A172 (cell line): ENCODE measurements at regions not wholly inside any gene's neighbourhood (a gene's known extent, or its start where the extent isn't known, plus 50 kb on each side); places are given as distances from the start of the nearest gene placed in this dataset.
A peak's percentile ranks its signal among the peaks of the same experiment; 100 is the strongest.

Experiments
- DNase-seq: peaks from one replicate; pipeline ENCODE4 v3.0.0-alpha.2; 2015; ENCODE audit warnings: low spot score

DNA sequence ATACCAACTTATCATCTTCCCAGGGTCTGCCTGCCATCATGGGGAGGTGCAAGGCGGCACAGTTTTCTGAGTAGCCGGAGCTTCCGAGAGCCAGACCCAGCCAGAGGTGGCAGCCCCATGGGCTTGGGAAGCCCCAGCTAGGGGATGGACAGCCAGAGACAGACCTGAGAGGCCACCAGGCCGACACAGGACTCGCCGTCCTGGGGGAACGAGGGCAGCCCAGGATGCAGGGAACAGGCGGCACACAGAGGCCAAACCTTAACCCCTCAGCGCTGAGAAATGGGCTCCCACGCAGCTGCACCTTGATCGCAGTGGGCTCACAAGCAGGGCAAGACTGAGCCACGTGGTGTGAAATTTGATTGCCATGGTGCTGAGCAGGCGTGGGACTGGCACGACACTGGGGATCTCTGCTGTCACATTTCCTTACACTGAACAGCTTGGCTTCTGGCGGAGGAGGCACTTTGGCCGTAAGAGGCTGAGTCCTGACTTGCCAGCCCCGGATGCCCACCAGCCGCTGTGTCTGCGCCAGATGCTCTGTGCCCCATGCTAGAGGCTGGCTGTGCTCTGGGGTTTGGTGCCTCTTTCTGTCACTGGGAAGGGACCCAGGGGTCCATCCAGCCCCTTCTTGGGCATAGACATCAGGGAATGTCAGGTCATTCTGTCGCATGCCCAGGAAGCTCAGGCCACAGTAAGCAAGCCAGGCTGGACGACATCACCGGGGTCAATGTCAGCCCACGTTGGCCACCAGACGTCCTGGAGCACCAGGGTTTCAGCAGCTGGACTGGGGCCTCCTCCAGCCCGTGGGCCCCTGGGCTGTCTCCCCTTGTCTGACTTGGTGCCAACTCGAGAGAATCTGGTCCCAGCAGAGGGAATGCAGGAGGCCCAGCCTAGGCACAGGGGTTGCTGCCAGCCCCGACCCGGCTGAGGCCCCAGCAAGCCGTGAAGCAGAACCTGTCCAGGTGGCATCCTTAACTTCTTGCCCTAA is 312.1 kb upstream of the MYT1L start:
- DNase-seq = no peak

DNA sequence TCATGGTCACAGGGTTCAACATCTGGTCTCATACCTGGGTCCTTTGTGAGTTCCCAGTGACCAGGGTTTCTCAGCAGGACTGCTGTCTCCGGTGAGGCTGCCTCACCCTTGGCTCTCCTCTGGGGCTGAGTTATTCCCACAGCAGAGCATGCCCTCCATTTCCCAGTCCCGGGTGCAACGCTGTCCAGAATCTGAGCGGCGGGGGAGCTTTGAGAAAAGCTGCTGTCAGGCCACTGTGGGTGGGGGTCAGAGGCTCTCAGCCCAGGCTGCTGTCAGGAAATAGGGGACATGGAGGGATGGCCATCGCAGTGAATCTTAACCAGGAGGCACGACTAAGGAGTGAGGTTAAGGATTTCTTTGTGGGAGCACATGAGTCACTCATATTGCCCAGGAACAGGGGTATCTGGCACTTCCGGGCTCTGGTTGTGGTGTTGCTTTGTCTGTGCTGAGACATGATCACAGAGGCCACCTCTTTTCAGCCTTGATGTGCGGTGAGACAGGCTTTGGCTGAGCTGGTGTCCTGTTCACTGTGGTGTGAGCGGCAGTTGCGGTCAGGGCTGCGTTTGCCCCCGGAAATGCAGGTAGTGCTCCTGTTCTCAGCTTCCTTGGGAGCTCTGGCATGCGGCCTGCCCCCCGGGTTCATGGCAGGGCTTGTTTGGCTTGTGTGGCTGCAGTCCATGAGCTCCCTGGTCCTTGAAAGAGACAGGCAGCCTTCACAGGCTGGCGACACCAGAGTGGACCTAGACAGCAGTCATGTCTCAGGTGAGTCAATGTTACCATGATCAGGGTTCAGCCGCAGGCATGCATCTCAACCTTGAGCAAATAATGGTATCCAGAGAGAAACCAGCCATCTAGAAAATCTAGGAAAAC is 310.7 kb upstream of the MYT1L start:
- no peak for DNase-seq

DNA sequence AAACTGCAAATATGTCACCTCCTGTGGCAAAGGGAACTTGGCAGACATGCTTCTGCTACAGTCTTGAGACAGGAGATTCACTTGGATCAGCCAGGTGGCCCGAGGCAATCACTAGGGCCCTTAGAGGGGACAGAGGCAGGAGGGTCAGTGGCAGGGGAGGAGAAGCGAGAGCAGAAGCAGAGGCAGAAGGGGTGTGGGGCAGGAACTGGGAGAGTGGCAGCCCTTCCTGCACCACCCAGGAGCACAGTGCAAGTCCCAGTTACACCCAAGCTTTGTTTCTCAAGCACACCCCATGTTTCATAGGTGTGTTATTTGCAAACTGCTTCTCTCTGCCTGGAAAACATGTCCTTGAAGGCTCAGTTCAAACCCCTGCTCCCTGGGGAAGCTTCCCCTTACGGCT is 309.7 kb upstream of the MYT1L start:
- no peak for DNase-seq

DNA sequence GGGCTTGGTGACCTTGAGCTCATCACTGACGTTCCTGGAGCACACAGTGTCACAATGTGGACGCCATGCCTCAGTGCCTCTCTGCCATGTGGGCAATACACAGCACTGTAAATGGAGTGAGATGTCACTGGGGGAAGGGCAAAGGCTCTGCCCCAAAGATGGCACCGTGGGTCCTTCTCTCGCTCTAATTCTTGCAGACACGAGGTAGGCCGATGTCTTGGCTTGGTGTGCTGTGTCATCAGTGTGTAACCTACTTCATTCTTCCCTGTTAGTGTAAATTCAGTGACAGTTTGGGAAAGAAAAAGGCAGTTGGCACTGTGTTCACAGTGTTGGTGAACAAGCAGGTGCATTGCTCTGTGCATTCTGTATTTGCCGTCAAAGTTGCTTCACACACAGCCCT is 309.3 kb upstream of the MYT1L start:
- no peak for DNase-seq

DNA sequence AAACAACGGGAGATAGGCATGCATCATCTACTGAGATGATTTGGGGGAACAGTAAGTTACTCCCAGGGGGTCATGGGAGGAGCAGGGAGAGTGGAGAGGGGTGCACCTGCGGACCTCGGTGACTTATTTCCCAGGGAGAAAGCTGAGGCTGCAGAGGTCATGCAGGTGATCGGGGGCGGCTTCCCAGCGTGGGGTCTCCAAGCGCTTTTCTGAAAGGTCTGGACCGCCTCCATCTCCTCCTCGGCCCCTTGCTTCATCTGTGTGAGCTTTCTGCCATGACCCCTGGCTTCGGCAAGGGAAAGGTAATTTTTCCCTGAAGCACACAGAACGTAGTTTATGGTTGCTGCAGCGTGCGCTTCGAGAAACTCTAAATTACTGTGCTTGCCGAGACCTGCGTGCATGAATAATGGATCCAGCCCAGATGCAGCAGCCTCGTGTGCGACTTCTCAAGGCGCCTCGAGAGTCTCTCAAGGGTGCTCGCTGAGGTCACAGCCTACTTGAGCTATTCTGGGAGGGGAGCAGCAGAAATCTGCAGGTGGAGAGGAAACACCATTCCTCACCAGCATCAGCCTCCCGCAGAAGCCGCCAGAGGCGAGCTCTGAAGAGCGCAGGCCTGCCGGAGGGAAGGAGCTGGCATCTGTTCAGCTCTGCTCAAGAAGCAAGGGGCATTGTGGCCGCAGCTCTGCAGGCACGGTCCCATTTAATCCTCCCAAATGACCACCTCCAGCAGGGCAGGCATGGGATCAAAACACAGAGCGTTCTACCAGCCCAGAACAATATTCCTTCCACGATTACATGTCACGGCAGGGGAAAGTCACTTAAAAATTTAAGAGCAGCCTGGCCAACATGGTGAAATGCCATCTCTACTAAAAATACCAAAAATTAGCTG is 308.4 kb upstream of the MYT1L start:
- DNase-seq = no peak

DNA sequence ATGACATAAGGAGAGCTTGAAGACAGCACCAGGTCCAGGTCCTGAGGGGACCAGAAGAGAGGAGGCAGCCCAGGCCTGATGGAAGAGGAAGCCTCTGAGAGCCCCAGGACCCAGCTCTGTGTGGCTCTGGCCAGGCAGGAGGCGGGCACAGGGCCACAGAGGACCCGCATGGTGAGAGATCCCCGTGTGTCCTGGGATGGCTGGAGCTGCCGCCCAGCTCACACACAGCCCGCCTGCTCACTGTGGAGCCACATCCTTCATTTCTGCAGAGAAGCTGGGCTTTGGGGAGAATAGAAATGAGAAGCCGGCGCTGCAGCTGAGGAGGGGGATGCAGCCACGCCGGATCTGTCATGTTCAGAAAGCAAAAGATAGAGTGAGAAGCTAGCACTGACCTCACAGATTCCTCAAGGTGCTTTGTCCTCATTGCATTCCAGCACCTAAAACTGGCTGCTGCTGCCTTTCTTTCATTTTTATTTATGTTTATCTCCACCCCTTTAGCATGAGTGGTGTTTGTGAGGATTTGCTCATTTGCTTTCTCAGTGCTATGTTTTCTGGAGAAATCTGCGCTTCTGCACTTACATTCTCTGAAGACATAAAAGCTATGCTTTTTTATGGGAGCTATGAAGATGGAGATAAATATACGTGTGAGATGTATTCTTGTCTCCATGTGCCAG is 307.6 kb upstream of the MYT1L start:
- DNase-seq = no peak

DNA sequence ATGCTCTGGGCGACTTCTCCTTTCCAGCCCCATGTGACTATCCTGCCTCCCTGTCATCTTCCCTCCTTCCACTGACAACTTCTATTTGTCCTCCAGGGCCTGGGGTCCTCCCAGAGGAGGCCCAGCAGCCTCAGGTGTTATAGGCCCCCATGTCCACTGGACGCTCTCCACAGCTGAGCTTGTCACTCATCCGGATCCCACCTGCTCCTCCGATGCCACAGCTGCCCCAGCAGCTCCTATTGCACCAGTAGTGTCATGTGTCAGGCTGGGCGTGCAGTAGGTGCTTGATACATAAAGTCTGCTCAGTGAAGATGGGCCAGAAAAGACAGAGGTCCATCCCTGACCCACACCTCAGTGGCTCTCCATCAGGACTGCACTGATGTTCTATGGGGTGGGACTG is 305.7 kb upstream of the MYT1L start:
- DNase-seq = no peak

DNA sequence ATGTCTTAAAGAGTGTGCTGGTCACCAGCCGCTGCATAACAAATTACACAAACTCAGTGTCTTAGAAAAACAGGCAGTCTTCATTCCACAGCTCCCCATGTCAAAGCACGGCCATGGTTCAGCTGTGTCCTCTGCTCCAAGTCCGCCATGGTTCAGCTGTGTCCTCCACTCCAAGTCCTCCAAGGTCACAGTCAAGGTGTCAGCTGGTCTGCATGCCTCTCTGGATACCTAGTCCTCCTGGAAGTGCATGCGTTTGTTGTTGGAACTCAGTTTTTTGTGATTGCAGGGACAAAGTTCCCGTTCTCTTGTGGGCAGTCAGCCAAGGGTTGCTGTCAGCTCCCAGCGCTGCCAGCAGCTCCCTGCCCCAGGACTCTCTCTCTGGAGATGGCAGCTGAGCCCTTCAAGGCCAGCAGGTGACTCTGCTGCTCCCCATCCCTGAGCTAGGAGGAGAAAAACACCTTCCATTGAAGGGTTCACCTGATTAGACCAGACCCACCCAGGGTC is 304.0 kb upstream of the MYT1L start:
- DNase-seq = no peak

DNA sequence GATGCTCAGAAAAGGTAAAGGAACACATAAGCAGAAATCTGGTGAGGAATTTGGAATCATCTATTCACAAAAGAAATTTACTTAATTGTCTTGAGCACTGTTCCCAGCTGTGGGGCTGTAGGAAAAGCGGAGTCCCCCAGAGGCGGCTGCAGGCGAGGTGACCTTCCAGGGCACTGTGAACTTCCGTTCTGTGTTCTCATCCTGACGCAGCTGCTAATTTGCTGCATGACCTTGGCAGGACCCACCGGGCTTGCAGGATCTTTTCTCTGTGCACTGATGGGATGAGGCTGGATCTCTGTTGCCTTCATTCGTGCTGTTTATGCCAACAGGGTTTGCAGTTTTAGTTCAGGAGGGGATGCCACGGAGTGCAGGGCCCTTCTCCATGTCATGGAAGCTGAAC is 301.9 kb upstream of the MYT1L start:
- DNase-seq = no peak

DNA sequence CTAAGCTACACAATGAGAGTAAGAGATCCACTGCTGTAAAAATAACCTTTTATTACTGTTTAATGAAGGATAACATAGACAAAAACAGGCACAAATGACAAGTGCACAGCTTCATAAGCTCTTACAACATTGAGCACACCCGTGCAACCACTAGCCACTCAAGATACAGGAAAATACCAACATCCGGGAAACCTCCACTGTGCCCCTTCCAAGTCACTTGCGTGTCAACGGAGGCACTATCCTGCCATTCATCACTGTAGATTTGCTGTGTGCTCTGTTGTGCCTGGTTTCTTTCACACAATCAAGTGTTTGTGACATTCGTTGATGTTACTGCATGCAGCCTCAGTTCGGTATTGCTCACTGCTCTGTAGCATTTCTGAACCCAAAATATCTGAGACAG is 292.9 kb upstream of the MYT1L start:
- no peak for DNase-seq

DNA sequence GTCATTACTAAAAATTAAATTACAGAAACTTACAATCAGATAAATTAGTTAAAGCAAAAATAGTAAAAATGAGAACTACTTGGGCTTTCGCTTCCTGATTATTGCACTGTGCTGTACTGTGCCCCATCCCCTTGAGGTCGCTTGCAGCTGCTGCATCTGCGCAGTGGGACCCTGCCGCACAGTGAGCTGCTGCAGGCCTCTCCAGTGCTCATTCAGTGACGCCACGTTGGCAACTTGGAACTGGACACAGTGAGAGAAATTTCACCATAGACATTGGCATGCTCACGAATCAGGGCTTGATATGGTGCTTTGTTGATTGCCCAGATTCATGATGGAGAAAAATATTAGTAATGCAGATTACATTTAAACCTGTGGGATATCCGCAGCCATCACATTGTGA is 290.8 kb upstream of the MYT1L start:
- DNase-seq = no peak

DNA sequence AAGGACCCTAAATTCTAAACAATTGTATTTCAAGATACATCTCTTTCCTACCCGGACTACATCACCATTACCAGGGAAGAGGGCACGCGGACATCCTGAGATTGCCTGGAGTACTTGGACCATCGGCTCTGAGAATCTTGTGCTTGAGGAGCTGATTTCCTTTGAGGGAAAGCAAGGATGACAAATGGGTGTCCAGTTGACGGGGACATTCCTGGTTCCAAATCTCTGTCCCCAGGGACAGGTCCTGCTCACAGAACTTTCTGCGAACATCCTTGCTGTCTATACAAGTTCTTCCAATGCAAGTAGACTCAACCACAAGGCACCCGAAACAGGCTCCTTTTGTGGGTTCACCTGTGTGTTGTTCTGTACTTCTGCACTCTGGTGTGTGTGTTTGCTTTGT is 289.5 kb upstream of the MYT1L start:
- no peak for DNase-seq

DNA sequence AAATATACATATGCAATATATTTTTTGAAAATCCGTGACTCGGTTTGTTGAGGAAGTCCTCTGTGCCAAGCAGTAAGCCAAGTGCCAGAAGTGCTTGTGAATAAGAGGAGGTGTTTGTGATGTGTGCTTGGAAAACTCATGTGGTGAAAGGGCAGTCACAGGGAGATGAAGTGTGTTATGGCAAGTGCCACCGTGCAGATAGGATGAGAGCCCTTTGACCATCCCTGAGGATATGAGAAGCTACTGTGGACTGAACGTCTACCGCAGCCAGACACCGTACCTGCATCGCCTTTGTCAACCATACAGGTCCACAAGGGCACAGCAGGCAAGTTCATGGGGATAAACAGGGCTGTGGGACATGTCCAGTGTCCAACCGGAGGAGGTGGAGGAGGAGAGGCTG is 288.9 kb upstream of the MYT1L start:
- no peak for DNase-seq

DNA sequence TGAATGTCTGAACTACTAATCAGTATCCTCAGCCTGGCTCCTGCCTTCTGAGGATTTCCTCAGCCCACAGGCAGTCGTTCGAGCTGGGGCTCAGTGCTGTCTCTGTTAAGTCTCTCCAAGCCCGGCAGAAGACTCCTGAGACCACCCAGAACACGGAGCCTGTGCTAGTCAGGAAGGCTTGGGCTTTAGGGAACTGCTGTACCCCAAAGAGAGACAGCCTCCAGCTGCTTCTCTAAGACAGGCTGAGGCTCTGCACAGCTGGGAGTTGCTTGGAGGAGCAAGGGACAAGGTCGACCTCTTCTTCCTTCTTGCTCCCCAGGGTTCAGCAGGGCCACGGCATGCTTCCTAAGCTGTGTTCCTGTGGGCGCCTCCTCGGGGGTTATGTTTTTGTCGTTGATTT is 283.4 kb upstream of the MYT1L start:
- DNase-seq = no peak

DNA sequence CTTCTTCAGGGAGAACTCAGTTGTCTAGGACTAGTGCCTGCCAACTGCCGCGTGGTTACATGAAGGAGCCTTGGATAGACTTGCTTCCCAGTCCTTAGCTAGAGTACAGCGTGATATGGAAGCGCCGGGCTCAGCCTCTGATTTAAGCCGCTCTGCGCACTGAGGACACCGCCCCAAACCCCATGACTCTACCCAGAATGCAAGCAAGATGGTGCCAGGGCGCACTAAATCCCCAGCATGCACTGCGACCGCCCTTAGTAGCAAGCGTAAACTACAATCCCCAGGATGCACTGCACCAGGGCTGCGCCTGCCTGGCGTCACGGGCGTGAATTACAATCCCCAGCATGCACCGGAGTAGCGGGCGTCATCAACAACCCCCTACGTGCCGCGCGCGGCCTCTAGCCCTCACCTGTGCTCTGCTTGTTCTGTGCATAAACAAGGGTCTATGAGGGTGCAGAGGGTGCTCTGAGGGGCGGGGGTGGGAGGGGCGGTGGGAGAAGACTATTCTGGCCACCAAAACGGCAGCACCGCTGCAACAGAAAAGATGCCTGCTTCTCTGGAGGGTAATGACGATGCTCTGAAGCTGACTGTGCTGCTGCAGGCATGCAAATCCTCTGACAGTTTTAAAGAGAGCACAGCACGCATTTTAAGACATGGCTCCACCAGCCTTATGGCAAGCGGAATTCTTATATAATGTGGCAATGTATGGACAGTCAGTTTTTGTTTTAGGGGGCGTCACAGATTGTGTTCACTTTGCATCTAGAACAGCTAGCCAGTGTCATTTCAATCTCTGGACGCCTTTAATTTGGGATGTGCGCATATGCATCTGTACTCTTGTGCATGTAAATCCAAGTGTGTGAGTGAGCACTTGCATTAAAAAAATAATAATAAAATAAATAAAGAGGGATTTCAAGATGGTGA is 282.5 kb upstream of the MYT1L start:
- DNase-seq = peak; percentile 98

DNA sequence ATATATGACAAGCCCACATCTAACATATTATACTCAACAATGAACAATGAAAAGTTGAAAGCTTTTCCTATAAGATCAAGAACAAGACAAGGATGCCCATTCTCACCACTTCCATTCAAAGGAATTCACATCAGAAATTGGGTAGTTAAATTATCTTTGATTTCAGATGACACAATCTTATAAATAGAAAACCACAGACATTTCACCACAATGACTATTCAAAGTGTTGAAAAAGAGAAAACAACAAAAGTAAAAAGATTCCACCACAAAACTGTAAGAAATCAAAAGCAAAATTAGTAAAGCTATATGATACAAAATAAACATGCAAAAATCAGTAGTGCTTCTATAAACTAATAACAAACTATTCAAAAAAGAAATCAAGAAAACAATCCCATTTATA is 279.7 kb upstream of the MYT1L start:
- DNase-seq = no peak

DNA sequence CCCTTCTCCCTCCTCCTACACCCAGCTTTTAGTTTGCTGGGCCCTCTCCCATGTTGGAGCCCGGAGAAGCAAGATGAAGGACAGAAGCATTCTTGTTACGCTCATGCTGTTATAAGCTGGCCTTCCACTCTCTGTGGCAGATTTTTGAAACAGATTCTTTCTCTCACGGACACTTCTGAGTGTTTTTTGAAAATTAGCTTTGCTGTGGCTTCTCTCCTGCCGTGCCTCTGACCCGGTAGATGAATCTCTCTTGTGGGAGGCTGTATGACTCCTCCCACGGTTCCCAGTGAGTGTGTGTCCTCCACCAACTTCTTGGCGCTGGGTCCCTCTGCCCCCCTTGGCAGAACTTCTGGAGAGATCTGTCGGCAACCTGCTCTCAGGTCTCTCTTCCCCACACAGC is 269.3 kb upstream of the MYT1L start:
- DNase-seq = no peak

DNA sequence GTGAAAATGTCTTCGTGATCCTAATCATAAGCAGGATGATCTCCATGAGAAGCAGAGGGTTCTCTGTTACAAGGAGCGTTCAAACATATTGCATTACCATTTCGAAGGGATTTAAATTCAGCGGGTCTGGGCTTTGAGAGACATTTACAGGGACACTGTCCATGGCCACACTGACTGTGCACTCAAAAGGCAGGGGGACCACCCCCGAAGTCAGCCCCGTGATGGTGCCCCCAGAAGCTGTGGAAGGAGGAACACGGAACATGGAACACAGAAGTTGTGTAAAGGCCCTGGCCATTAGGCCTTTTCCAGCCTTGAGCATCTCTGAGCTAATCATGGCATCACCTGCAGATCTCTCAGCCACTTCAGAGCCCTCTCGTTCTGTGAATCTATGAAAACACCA is 268.4 kb upstream of the MYT1L start:
- no peak for DNase-seq

DNA sequence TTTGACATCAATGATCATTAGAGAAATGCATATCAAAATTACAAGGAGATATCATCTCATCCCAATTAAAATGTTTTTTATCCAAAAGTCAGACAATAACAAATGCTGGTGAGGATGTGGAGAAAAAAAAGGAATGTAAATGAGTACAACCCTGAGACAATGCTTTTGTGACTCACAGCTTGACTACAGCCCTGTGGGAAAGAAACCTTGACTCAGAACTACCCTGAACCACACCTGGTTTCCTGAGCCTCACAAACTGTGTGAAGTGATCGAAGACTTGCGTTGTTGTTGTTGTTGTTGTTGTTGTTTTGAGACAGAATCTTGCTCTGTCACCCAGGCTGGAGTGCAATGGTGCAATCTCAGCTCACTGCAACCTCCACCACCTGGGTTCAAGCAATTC is 266.6 kb upstream of the MYT1L start:
- DNase-seq = no peak

DNA sequence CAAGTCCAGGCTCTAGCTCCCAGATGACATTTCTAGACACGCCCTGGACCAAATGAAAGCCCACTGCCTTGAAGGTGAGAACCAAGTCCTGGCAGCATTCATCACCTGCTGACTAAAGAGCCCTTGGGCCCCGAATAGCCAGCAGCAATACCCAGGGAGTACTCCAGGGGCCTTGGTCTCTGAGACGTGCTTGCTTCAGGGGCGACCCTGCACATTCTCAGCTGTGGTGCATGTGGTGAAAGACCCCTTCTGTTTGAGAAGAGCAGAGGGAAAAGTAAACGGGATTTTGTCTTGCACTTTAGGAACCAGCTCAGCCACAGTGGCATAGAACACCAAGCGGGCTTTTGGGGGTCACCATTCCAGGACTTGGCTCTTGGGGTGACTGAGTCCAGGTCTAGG is 260.5 kb upstream of the MYT1L start:
- no peak for DNase-seq
